OCI-LY1 (cell line): ENCODE measurements at regions not wholly inside any gene's neighbourhood (a gene's known extent, or its start where the extent isn't known, plus 50 kb on each side); places are given as distances from the start of the nearest gene placed in this dataset.

Experiments used
- EZH2 ChIP-seq: fragments of 200-600 bp; sonication (generic), shearing (Covaris generic); IDR thresholded peaks from 2 replicates; pipeline ENCODE4 v1.8.0; 2017; ENCODE audit warnings: borderline replicate concordance, mixed run types, mild to moderate bottlenecking, antibody characterized with exemption, low read length, moderate library complexity, mixed read lengths
- TF ChIP-seq, protein P1 (sequence below): fragments of 200-600 bp; sonication (generic), shearing (Covaris generic); IDR thresholded peaks from 2 replicates; pipeline ENCODE4 v1.5.1; 2017; ENCODE audit warnings: mild to moderate bottlenecking, antibody characterized with exemption, low read length, moderate library complexity, mixed read lengths

GRCh38 chr3:27889745-27890144 is 167.6 kb upstream of the EOMES start:
- TF ChIP-seq, protein P1, sequence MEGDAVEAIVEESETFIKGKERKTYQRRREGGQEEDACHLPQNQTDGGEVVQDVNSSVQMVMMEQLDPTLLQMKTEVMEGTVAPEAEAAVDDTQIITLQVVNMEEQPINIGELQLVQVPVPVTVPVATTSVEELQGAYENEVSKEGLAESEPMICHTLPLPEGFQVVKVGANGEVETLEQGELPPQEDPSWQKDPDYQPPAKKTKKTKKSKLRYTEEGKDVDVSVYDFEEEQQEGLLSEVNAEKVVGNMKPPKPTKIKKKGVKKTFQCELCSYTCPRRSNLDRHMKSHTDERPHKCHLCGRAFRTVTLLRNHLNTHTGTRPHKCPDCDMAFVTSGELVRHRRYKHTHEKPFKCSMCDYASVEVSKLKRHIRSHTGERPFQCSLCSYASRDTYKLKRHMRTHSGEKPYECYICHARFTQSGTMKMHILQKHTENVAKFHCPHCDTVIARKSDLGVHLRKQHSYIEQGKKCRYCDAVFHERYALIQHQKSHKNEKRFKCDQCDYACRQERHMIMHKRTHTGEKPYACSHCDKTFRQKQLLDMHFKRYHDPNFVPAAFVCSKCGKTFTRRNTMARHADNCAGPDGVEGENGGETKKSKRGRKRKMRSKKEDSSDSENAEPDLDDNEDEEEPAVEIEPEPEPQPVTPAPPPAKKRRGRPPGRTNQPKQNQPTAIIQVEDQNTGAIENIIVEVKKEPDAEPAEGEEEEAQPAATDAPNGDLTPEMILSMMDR: no peak
- TF ChIP-seq EZH2: no peak
